ENCODE measurements at regions not wholly inside any gene's neighbourhood (a gene's known extent, or its start where the extent isn't known, plus 50 kb on each side); places are given as distances from the start of the nearest gene placed in this dataset.

DNA sequence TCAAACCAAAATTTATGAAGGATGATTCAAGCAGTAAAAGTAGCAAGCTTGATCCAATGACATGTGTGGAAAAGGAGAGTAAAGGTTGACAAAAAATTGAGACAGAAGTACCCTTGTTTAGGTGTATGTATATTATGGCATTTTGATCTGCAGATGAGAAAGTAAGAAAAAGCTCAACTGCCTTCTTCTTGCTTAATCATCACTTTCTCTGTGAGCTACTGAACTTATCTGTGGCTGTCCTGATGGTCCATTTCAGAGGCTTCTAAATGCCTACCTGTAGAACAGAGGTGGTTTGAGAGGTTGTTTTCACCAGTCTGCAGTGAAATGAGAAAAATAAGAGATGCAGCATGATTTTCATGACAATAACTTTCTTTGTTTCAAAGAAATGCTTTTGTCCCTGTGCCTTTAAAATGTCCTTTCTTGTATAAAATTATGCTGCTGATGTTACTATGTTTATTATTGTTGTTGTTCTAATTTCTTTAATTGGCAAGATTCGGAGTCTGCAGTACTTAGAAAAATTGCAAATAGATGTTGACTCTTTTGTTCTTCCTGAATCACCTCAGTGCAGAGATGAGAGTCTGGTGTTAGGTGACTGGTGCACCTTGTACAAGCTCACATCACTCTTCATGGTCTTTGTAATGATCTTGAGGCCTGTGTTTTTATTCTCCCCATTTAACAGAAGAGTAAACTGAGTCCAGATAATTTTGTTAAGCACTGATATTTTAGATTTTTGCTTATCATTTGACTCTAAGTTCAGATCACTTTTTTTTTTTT is 821.9 kb downstream of the VRK1 start:
- in situ Hi-C loops (cut with MboI; ENCODE audit: low sequenced_read_pairs), result no loop called here
- no TSS peak for BruUV-seq (replicated peaks)
- POLR2A ChIA-PET (ENCODE audit: unreplicated experiment), result no interaction called here

More for the DNA sequence above, 821.9 kb downstream of the VRK1 start:
- H2BK5ac ChIP-seq (ENCODE audit: low read depth, low read length, poor library complexity, severe bottlenecking), result no peak overlapping the region
- no peaks in the 10 kb centered on the region for H4K20me1 ChIP-seq (ENCODE audit: insufficient read depth, low read length)
- H3K27ac ChIP-seq (ENCODE audit: insufficient read depth, low read length), result no peak overlapping the region
- H3K9me3 ChIP-seq (ENCODE audit: control insufficient read depth, insufficient read depth, low read length), result peaks cover 8% of the 10 kb centered on the region; the same call in 1 of the 2 replicates
- no peak overlapping the region for H3K23ac ChIP-seq (ENCODE audit: low read depth, low read length)
- no peak overlapping the region for H4K5ac ChIP-seq (ENCODE audit: low read depth, low read length)
- H3K27me3 ChIP-seq (ENCODE audit: control insufficient read depth, insufficient read depth, low read length), result no peaks in the 10 kb centered on the region
- no peak overlapping the region for H3K56ac ChIP-seq (ENCODE audit: extremely low read depth, insufficient read depth, low read length)
- no peak overlapping the region for H3K4me2 ChIP-seq (ENCODE audit: low read depth, low read length)
- CTCF ChIA-PET, result interaction anchor here (0.6 kb wide), 1 partner anchor 28 kb away, joined by 3 read pairs; no protein-coding TSS in a partner anchor
- no peaks in the 10 kb centered on the region for H3K9me1 ChIP-seq (ENCODE audit: insufficient read depth, low read length)
- H3K36me3 ChIP-seq (ENCODE audit: control insufficient read depth, insufficient read depth, low read length), result no peaks in the 10 kb centered on the region
- no peak overlapping the region for H3K4me3 ChIP-seq (ENCODE audit: insufficient read depth, low read depth, low read length)
- intact Hi-C loops (cut with micrococcal nuclease) (no loop called here), dilution Hi-C loops (cut with HindIII; ENCODE audit: low sequenced_read_pairs, unreplicated experiment) (no loop called here)
- H2BK120ac ChIP-seq (ENCODE audit: low read depth, low read length), result no peak overlapping the region
- no peak overlapping the region for H3K18ac ChIP-seq (ENCODE audit: low read depth, low read length)
- H4K8ac ChIP-seq (ENCODE audit: low read depth in 2 of 2, low read length in 2 of 2), result no peak overlapping the region
- DNase-seq (no peak), ATAC-seq (ENCODE audit: low read depth) (no peak)
- no peak overlapping the region for H2AFZ ChIP-seq (replicated peaks; ENCODE audit: low read length, poor library complexity)
- no peak overlapping the region for H4K91ac ChIP-seq (ENCODE audit: insufficient read depth, low read depth, low read length)
- H2AK9ac ChIP-seq (replicated peaks; ENCODE audit: low read depth, low read length, poor library complexity), result no peak overlapping the region
- no CpG with 5 or more reads among the region's 1 CpG for WGBS, 2 experiments (ENCODE audit: extremely low coverage in 2 of 2, insufficient read length in 1 of 2)
- no peak overlapping the region for H3K14ac ChIP-seq (replicated peaks; ENCODE audit: low read depth, low read length)
- H2BK20ac ChIP-seq (ENCODE audit: low read depth, low read length), result no peak overlapping the region
- no peak overlapping the region for H3K4ac ChIP-seq (ENCODE audit: low read depth, low read length)
- H2BK15ac ChIP-seq (ENCODE audit: low read depth, low read length), result no peak overlapping the region
- H3K4me1 ChIP-seq (ENCODE audit: control insufficient read depth, insufficient read depth, low read length), result no peaks in the 10 kb centered on the region
- no peaks in the 10 kb centered on the region for H3K79me1 ChIP-seq (ENCODE audit: low read depth in 1 of 2, low read length in 2 of 2)
- TF ChIP-seq BHLHE40 (IDR thresholded peaks at IDR 0.05; ENCODE audit: low read depth, low read length), result no peak
- no peak for TF ChIP-seq POLR2A (IDR thresholded peaks at IDR 0.05; ENCODE audit: low read depth, low read length)
- no peak for TF ChIP-seq RFX5 (IDR thresholded peaks at IDR 0.05; ENCODE audit: low read depth, low read length)
- no peak for TF ChIP-seq MAZ (IDR thresholded peaks at IDR 0.05; ENCODE audit: borderline replicate concordance, low read depth, low read length)
- no peak for TF ChIP-seq RAD21 (IDR thresholded peaks at IDR 0.05; ENCODE audit: low read length)
- TF ChIP-seq CHD1 (IDR thresholded peaks at IDR 0.05; ENCODE audit: low read depth, low read length), result no peak
- TF ChIP-seq SMC3 (IDR thresholded peaks at IDR 0.05; ENCODE audit: low read depth, low read length), result no peak
- TF ChIP-seq, protein P1, sequence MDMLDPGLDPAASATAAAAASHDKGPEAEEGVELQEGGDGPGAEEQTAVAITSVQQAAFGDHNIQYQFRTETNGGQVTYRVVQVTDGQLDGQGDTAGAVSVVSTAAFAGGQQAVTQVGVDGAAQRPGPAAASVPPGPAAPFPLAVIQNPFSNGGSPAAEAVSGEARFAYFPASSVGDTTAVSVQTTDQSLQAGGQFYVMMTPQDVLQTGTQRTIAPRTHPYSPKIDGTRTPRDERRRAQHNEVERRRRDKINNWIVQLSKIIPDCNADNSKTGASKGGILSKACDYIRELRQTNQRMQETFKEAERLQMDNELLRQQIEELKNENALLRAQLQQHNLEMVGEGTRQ (IDR thresholded peaks at IDR 0.05; ENCODE audit: low read depth, low read length), result no peak
- TF ChIP-seq, protein P2, sequence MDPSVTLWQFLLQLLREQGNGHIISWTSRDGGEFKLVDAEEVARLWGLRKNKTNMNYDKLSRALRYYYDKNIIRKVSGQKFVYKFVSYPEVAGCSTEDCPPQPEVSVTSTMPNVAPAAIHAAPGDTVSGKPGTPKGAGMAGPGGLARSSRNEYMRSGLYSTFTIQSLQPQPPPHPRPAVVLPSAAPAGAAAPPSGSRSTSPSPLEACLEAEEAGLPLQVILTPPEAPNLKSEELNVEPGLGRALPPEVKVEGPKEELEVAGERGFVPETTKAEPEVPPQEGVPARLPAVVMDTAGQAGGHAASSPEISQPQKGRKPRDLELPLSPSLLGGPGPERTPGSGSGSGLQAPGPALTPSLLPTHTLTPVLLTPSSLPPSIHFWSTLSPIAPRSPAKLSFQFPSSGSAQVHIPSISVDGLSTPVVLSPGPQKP (IDR thresholded peaks at IDR 0.05; ENCODE audit: borderline replicate concordance, low read depth, low read length), result no peak
- TF ChIP-seq MXI1 (IDR thresholded peaks at IDR 0.05; ENCODE audit: borderline replicate concordance, low read depth, low read length), result no peak
- TF ChIP-seq CEBPB (IDR thresholded peaks at IDR 0.05; ENCODE audit: low read depth, low read length), result no peak
- no peak for TF ChIP-seq MAFK (IDR thresholded peaks at IDR 0.05; ENCODE audit: low read depth, low read length)
- TF ChIP-seq FOS (IDR thresholded peaks at IDR 0.05; ENCODE audit: low read depth, low read length), result no peak
- no peak for TF ChIP-seq RCOR1 (IDR thresholded peaks at IDR 0.05; ENCODE audit: insufficient replicate concordance, low read length)
- no peak for TF ChIP-seq CTCF (conservative IDR thresholded peaks at IDR 0.05; ENCODE audit: low read depth, low read length)
- H2AK5ac ChIP-seq (ENCODE audit: low read depth, low read length), result no peak overlapping the region
- no peak overlapping the region for H3K9ac ChIP-seq (ENCODE audit: low read depth, low read length)

Data from IMR-90 (cell line).